GM10266 (cell line): ENCODE measurements at regions not wholly inside any gene's neighbourhood (a gene's known extent, or its start where the extent isn't known, plus 50 kb on each side); places are given as distances from the start of the nearest gene placed in this dataset.

Experiments
- DNase-seq: peaks from one replicate; pipeline ENCODE4 v3.0.0; 2012; ENCODE audit errors: extremely low spot score
- TF ChIP-seq, protein P1 (sequence below): IDR thresholded peaks from 2 replicates; pipeline ENCODE4 v1.5.1; 2012; ENCODE audit warnings: mild to moderate bottlenecking, low read depth; ENCODE audit not compliant: control insufficient read depth, insufficient read depth; ENCODE audit errors: missing control alignments

DNA sequence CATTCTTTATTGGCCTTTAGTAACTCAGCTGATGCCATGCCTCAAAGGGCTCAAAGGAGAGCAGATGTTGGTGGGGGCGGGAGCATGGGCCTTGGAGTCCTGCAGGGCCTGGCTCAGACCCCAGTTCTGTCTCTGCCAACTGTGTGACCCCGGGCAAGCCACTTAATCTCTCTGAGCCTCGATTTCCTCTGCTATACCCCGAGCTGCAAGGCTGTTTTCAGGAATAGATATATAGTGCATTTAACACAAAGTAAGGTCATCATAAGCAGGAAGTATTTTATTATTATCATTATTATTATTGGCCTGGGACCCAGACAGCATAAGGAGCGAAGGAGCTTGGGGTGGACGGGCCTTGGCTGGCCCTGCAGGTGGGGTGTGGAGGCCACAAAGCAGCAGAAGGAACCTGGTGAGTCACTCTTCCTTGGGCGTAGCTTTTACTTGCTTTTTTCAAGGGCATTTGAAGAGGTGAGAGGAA, 162.7 kb downstream of the INHBB start:
- TF ChIP-seq, protein P1, sequence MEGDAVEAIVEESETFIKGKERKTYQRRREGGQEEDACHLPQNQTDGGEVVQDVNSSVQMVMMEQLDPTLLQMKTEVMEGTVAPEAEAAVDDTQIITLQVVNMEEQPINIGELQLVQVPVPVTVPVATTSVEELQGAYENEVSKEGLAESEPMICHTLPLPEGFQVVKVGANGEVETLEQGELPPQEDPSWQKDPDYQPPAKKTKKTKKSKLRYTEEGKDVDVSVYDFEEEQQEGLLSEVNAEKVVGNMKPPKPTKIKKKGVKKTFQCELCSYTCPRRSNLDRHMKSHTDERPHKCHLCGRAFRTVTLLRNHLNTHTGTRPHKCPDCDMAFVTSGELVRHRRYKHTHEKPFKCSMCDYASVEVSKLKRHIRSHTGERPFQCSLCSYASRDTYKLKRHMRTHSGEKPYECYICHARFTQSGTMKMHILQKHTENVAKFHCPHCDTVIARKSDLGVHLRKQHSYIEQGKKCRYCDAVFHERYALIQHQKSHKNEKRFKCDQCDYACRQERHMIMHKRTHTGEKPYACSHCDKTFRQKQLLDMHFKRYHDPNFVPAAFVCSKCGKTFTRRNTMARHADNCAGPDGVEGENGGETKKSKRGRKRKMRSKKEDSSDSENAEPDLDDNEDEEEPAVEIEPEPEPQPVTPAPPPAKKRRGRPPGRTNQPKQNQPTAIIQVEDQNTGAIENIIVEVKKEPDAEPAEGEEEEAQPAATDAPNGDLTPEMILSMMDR: no peak
- no peak for DNase-seq

DNA sequence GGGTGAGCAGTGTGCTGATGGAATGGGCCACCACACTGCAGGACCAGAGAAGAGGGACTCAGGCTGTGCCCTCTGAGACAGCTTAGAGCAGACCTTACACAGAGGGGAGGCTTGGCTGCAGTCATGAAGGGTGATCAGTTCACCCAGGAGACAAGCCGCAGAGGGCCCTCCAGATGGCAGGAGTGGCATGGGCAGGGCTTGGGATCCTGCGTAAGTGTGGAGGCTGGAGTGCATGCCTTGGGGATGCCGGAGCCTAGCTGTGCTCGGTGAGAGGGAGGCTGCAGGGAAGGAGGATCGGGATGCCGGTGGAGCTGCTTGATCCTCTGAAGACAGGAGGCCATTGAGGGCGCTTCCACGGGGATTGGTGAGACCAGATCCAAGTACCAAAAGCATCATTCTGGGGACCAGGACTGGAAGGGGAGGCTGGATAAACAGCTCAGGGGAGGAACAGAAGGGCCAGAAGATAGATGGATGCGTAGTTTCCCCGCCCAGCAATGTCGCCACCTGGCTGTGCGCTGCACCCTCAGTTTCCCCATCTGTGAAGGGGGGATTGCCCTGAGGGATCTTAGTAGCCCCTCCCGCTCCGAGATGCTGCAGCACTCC, 163.4 kb downstream of the INHBB start:
- TF ChIP-seq, protein P1: no peak
- no peak for DNase-seq

DNA sequence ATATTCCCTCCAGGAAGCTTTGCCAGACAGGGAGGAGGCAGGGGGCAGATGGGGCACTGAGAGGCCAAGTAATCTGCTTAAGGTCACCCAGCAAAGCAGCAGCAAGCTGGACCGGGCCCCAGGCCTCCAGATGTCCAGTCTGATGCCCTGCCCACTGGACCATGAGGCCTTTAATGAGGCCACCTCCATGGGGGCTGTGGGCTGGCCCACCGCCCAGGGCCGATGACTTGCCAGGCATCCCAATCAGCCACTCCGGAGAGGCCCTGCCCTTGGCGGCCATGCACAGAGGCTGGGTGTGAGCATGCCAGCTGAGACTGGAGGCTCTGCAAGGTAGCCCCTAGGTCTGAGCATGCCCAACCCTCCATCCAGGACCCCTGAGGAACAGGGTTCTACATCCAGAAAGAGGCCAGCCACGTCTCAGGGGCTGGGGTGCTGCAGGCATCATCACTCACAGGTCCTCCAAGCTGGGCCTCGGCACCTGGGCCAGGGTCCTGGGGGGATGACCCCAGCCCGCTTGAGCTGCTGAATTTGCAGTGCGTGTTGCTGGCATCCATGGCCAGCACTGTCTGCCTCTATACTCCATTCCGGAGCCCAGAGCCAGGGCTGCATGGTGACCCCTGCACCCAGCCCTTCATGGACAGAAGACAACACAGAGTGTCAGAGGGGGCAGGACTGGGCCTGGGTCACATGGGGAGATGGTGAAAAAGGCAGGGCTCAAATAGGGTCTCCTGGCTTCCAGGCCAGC, 164.2 kb downstream of the INHBB start:
- no peak for DNase-seq
- TF ChIP-seq, protein P1: no peak

DNA sequence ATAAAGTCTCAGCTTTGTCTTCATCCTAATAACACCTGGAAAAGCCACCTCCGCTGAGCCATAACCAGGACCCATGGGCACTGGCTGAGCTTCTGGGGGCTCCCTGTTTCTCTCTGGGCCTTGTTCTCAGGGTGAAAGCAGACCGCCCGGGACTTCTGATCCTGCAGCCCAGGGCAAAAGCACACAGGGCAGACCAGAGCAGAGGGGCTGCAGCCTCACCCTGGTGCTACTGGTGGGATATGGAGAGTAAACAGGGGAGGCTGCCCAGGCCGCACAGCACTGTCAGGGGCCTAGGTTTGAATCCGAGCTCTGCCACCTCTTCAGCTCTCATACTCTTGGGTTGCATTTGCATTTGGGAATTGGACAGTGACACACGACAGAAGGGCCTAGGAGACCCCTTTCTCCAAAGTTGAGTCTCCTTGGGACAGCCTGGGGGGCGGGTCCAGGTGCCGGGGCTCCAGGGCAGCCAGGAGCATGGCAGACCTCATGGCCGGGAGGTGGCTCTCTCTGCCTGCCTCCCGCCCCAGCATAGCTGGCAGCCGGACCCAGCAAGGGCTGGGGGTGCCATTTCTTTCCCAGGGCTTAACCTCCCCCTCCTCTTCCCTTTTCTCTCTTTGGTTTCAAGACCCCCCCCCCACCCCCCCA, 164.9 kb downstream of the INHBB start:
- TF ChIP-seq, protein P1: no peak
- DNase-seq: no peak

DNA sequence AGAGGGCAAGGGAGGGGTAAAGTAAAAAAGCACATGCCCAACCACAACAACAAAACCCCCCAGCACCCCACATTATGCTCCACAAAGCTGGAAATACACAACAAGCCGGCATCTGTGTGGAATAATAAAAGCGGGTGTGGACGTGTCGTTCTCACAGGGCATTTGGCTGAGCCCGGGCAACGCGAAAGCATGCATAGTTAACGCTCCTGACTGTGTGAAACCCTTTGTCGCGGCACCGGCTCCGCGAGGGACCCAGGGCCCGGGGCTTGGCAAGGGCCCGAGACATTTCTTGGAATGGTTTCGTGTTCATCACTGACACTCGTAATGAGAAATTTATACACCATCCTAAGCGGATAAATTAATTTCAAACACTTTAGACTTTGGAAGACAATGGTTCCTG, 165.6 kb downstream of the INHBB start:
- DNase-seq: no peak
- TF ChIP-seq, protein P1: no peak

DNA sequence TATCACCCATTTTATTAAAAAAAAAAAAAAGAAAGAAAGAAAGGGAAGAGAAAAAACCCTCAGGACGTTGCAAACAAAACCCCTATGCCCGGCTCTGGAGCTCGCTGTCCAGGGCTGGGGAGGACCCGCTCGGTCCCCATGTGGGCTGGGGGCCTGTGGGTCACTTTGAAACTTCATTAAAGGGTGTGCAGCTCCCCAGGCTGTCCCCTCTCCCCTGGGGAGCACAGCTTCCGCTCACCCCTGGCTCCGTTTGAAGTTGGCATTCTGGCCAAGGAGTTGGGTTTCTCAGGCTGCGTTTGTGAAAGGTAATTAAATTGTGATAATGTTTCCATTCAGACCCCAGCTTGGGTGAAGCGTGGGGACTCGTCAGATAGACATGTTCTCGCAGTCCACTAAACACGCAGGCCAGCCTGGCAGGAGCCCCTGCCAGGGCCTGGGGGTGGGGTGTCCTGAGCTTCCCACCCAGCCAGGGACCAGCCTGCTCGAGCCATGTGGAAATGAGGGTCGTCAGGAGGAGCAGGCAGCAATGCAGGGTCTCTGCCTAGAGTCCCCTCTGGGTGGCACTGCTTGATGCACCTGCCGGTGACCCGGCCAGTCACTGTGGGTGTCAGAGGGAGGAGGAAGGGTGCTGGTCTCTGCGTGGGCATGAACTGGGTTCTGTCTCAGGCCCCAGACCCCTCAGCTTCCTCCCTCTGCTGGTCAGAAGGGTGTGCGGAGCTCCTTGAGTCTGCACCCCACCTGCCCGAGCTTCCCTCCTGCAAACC, 166.2 kb downstream of the INHBB start:
- DNase-seq: no peak
- TF ChIP-seq, protein P1: no peak
